ENCODE measurements at regions not wholly inside any gene's neighbourhood (a gene's known extent, or its start where the extent isn't known, plus 50 kb on each side); places are given as distances from the start of the nearest gene placed in this dataset.

- TF ChIP-seq CTCF (conservative IDR thresholded peaks at IDR 0.05 in 1 of 2, IDR thresholded peaks at IDR 0.05 in 1 of 2; ENCODE audit: low read depth in 1 of 2, low read length in 2 of 2) (no peak), EZH2 (IDR thresholded peaks at IDR 0.05; ENCODE audit: low read length, missing control alignments) (no peak)
Observed at GRCh38 chr2:18251486-18251885, 309.0 kb downstream of the RDH14 start.

Data from fibroblast of lung (primary cell).